Esophagus muscularis mucosa (tissue), 4 donors: ENCODE measurements at regions not wholly inside any gene's neighbourhood (a gene's known extent, or its start where the extent isn't known, plus 50 kb on each side); places are given as distances from the start of the nearest gene placed in this dataset.

Experiments
- DNase-seq: peaks from one replicate; pipeline ENCODE4 v3.0.0-alpha.2; 2017; ENCODE audit errors: extremely low spot score
- H3K27ac ChIP-seq, 4 donors: fragments of 200-600 bp; sonication (generic); replicated peaks in 1 of 4; 1 replicate in 3 of 4; 2 replicates in 1 of 4; pipeline ENCODE4 v1.5.1; 2016 to 2019; ENCODE audit warnings: mild to moderate bottlenecking in 1 of 4
- H3K27me3 ChIP-seq, 4 donors: fragments of 200-600 bp; sonication (generic); one replicate each; pipeline versions ENCODE4 v1.5.1 to v1.6.0; 2016 to 2019
- H3K36me3 ChIP-seq, 4 donors: fragments of 200-600 bp; sonication (generic); one replicate each; pipeline ENCODE4 v1.5.1; 2016 to 2019
- H3K4me1 ChIP-seq, 4 donors: fragments of 200-600 bp; sonication (generic); one replicate each; pipeline ENCODE4 v1.5.1; 2016 to 2019
- H3K4me3 ChIP-seq, 4 donors: fragments of 200-600 bp; sonication (generic); 1 replicate in 2 of 4; 2 replicates in 2 of 4; pipeline ENCODE4 v1.5.1; 2016 to 2019; ENCODE audit warnings: mild to moderate bottlenecking in 4 of 4, moderate library complexity in 1 of 4
- H3K9me3 ChIP-seq, 4 donors: fragments of 200-600 bp; sonication (generic); 1 replicate in 3 of 4; 2 replicates in 1 of 4; pipeline ENCODE4 v1.5.1; 2016 to 2019
- EP300 ChIP-seq: sonication (generic); formaldehyde crosslinking; IDR thresholded peaks from one replicate; pipeline ENCODE4 v1.6.1; 2017; ENCODE audit warnings: antibody characterized with exemption
- POLR2A ChIP-seq: fragments of 450-650 bp; IDR thresholded peaks from one replicate; pipeline ENCODE4 v1.6.1; 2017; ENCODE audit warnings: antibody characterized with exemption, moderate library complexity, mild to moderate bottlenecking, low read depth
- POLR2AphosphoS5 ChIP-seq, 2 donors: sonication (generic); formaldehyde crosslinking; IDR thresholded peaks; one replicate each; pipeline ENCODE4 v1.6.1; 2017; ENCODE audit warnings: antibody characterized with exemption in 2 of 2
- WGBS: methylation state at CpG from one replicate; pipeline ENCODE4 v1.1.5; 2018; 5-methylcytosine and 5-hydroxymethylcytosine counted together
- intact Hi-C: fragments of 100-400 bp; cut with DNase I; formaldehyde crosslinking; loops from one replicate; pipeline ENCODE4 v1.15.1; 2023
- TF ChIP-seq, protein P1 (sequence below), 3 experiments: fragments of 200-600 bp in 2 of 3; fragments of 450-650 bp in 1 of 3; sonication (generic) in 2 of 3; IDR thresholded peaks; one replicate each; pipeline ENCODE4 v1.5.1; 2017 to 2019; ENCODE audit warnings: antibody characterized with exemption in 3 of 3, mild to moderate bottlenecking in 2 of 3, moderate library complexity in 1 of 3

- no peaks in the 10 kb centered on the region for H3K9me3 ChIP-seq
- H3K36me3 ChIP-seq: no peaks in the 10 kb centered on the region
- H3K27ac ChIP-seq: no peak overlapping the region
- TF ChIP-seq EP300 (no peak), POLR2AphosphoS5 (IDR thresholded peaks at IDR 0.05) (no peak), POLR2A (no peak)
- TF ChIP-seq, protein P1, sequence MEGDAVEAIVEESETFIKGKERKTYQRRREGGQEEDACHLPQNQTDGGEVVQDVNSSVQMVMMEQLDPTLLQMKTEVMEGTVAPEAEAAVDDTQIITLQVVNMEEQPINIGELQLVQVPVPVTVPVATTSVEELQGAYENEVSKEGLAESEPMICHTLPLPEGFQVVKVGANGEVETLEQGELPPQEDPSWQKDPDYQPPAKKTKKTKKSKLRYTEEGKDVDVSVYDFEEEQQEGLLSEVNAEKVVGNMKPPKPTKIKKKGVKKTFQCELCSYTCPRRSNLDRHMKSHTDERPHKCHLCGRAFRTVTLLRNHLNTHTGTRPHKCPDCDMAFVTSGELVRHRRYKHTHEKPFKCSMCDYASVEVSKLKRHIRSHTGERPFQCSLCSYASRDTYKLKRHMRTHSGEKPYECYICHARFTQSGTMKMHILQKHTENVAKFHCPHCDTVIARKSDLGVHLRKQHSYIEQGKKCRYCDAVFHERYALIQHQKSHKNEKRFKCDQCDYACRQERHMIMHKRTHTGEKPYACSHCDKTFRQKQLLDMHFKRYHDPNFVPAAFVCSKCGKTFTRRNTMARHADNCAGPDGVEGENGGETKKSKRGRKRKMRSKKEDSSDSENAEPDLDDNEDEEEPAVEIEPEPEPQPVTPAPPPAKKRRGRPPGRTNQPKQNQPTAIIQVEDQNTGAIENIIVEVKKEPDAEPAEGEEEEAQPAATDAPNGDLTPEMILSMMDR (IDR thresholded peaks at IDR 0.05): no peak
- no peaks in the 10 kb centered on the region for H3K27me3 ChIP-seq
- intact Hi-C loops: no loop called here
- no peak overlapping the region for H3K4me3 ChIP-seq
- H3K4me1 ChIP-seq: peaks cover 0 to 10% (median 7%) of the 10 kb centered on the region in 4 donors
- DNase-seq: no peak
- 73% methylated on average over 1 of the region's 1 CpG for WGBS
Measured at GRCh38 chr12:58253663-58254062, 312.3 kb downstream of the ATP23 start.

DNA sequence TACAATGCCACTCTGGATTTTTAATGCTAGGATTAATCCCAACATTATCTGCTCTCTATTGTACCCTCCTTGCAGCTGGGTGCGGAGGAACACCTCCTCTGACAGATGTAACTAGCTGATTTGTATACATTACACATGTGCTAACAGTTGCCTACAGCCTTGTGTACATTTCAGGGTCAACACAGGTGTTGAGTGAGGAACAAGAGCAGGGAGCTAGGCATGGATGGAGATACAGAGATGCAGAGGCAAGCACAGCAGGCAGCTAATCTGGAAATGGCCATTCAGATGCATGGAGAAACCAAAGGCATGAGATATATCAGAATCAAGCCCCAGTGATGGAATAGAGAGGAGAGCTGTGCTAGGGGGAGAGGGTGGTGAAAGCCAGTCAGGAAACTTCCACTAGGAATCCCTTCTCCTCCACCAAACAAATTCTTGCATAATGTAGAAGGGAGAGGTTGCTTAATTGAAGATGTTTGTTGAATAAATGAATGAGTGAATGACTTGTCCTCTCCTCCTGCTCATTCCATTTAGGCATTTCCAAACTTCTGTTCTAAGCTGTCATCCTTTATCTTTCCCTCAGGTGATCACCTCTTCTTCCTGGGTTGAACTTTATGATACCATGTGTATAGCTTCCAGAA, 313.2 kb downstream of the ATP23 start:
- H3K36me3 ChIP-seq: no peaks in the 10 kb centered on the region
- TF ChIP-seq EP300 (no peak), POLR2AphosphoS5 (IDR thresholded peaks at IDR 0.05) (no peak)
- TF ChIP-seq, protein P1 (IDR thresholded peaks at IDR 0.05): no peak
- intact Hi-C loops: no loop called here
- WGBS: 83% methylated on average over 1 of the region's 1 CpG
- H3K27me3 ChIP-seq: no peaks in the 10 kb centered on the region
- no peaks in the 10 kb centered on the region for H3K9me3 ChIP-seq
- H3K4me1 ChIP-seq: peaks cover 0 to 8% (median 6%) of the 10 kb centered on the region in 4 donors
- no peak overlapping the region for H3K4me3 ChIP-seq
- H3K27ac ChIP-seq: no peak overlapping the region
- peak; percentile 90 for DNase-seq

- intact Hi-C loops: no loop called here
- H3K4me1 ChIP-seq: no peaks in the 10 kb centered on the region
- H3K9me3 ChIP-seq: no peaks in the 10 kb centered on the region
- H3K4me3 ChIP-seq: no peak overlapping the region
- DNase-seq: no peak
- no peaks in the 10 kb centered on the region for H3K36me3 ChIP-seq
- TF ChIP-seq POLR2AphosphoS5 (IDR thresholded peaks at IDR 0.05) (no peak), EP300 (no peak), POLR2A (no peak)
- TF ChIP-seq, protein P1 (IDR thresholded peaks at IDR 0.05): no peak
- H3K27me3 ChIP-seq: no peaks in the 10 kb centered on the region
- 100% methylated on average over 1 of the region's 1 CpG for WGBS
- H3K27ac ChIP-seq: no peak overlapping the region
Measured at GRCh38 chr12:58262796-58263195, 321.4 kb downstream of the ATP23 start.

DNA sequence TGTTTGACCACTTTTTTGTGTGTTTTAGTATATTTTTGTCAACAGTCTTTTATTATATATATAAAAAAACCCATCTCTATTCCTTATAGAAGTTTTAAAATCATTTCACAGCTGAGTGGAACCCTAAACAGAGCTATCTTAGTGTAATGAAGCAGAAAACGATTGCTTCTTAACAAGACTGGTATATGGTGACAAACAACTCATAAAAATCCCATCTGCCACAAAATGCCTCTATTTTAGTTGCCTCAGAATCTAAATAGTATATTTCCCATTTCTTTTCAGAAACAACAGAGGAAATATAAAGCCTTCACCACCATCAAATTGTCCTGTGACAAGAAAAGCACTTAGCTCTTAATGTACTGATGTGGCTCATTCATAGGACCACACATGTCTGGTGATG, 322.4 kb downstream of the ATP23 start:
- intact Hi-C loops: no loop called here
- H3K36me3 ChIP-seq: no peaks in the 10 kb centered on the region
- H3K4me1 ChIP-seq: no peaks in the 10 kb centered on the region
- DNase-seq: no peak
- WGBS: 69% methylated on average over 1 of the region's 1 CpG
- no peak overlapping the region for H3K27ac ChIP-seq
- H3K9me3 ChIP-seq: no peaks in the 10 kb centered on the region
- TF ChIP-seq POLR2AphosphoS5 (IDR thresholded peaks at IDR 0.05) (no peak), POLR2A (no peak), EP300 (no peak)
- TF ChIP-seq, protein P1 (IDR thresholded peaks at IDR 0.05): no peak
- no peak overlapping the region for H3K4me3 ChIP-seq
- H3K27me3 ChIP-seq: no peaks in the 10 kb centered on the region

DNA sequence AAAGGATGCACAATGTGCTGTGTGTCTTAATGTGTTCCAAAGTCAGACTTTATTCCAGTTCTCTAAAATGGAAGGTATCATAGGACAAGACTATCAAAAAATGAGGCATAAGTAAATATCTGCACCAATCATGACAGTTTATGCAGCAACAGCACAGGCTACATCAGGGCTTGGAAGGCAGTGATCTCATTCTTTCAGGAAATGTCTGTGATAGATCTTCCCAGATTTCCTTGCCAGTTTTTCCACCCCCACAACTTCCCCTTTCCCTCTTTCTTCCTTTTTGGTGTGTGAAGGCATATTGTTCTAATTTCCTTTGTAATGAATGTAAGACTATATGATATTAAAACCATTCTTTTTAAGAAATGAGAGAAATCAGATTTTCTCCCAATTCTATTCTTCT, 326.7 kb downstream of the ATP23 start:
- peak; percentile 55 for DNase-seq
- TF ChIP-seq POLR2AphosphoS5 (IDR thresholded peaks at IDR 0.05) (no peak), EP300 (no peak), POLR2A (no peak)
- TF ChIP-seq, protein P1 (IDR thresholded peaks at IDR 0.05): no peak
- Histone ChIP-seq H3K4me1 (no peaks in the 10 kb centered on the region), H3K9me3 (no peaks in the 10 kb centered on the region), H3K36me3 (no peaks in the 10 kb centered on the region), H3K4me3 (no peak overlapping the region), H3K27ac (no peak overlapping the region), H3K27me3 (no peaks in the 10 kb centered on the region)
- intact Hi-C loops: no loop called here
